Epidermal melanocyte (primary cell): ENCODE measurements at regions not wholly inside any gene's neighbourhood (a gene's known extent, or its start where the extent isn't known, plus 50 kb on each side); places are given as distances from the start of the nearest gene placed in this dataset.

Experiments used
- DNase-seq: peaks from one replicate; pipeline ENCODE4 v3.0.0; 2011; ENCODE audit warnings: low spot score; ENCODE audit not compliant: insufficient read length

DNA sequence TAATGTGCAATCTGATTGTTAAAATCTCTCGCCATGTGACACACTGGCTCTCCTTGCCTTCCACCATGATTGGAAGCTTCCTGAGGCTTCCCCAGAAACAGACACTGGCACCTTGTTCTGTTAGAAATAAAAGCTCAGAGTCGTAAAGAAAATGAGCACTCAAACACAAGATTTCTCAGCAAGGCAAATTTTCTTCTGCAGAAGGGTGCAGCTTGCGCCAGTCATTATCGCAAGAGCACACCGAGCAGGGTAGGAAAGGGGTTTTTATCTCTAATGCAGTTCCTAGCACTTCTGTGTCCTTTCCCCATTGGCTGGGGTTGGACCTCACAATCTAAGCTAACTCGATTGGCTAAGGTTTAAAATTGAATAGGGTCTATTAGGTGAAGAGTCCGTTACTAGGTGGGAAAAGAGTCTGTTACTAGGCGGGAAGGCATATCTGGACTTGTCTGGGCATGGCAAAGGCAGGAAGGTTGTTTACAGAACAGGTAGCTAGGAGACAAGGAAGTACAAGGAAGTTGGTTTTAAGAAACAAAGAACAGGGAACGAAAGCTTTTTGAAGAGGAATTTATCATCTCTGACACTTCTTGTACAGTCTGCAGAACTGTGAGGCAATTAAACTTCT is 62.6 kb upstream of the BICD1 start:
- no peak for DNase-seq

DNA sequence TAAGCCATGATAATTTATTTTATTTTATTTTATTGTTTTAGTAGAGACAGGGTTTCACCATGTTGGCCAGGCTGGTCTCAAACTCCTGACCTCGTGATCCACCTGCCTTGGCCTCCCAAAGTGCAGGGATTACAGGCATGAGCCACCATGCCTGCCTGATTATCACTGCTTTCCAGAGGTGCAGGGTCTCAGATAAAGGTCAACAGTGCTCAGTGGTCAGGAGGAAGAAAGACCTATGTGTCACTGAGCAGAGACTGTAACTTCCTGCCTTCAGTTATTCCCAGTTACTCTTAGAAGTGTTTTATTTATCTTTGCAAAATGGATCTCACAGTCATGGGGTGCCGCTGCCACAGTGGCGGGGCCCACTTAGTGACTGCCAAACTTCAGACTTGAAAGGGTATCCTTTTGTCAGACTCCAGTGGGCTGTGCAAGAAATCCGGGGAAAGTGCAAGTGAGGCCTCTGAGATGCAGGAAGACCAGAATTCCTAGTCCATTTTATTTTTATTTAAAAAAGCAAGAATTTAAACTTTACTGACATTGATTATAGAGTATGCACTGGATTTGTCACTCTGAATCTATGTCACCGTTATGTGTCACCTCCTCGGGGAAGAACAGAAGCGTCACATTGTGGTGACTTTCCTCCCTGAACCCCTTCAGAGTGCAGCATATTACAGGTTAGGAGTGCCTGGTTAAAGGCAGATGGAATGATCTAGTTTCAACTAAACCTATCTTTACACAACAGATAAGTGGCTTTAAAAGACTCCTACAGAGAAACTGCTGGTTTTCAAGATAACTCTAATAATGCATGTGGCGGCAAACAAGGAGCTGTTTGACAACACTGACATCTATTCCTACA is 59.1 kb upstream of the BICD1 start:
- no peak for DNase-seq

DNA sequence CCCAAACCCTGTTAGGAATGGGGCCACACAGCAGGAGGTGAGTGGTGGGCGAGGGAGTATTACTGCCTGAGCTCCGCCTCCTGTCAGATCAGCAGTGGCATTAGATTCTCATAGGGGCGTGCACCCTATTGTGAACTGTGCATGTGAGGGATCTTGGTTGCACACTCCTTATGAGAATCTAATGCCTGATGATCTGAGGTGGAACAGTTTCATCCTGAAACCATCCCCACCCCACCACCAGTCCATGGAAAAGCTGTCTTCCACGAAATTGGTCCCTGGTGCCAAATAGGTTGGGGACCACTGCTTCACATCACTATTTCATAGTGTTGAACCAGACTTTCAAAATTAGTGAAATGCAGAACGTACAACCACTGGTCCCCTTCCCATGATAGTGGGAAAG is 57.9 kb upstream of the BICD1 start:
- no peak for DNase-seq

DNA sequence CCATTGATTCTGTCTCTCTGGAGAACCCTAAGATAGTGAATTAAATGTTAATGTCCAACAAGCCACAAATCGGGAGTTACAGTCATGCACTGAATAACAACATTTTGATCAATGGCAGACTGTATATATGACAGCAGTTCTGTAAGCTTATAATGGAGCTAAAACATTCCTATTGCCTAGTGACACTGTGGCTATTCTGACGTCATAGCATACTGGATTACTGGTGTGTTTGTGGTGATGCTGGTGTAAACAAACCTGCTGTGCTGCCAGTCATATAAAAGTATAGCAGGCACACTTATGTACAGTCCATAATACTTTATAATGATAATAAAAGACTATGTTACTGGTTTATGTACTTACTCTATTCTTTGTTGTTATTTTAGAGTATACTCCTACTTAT is 56.7 kb upstream of the BICD1 start:
- no peak for DNase-seq

DNA sequence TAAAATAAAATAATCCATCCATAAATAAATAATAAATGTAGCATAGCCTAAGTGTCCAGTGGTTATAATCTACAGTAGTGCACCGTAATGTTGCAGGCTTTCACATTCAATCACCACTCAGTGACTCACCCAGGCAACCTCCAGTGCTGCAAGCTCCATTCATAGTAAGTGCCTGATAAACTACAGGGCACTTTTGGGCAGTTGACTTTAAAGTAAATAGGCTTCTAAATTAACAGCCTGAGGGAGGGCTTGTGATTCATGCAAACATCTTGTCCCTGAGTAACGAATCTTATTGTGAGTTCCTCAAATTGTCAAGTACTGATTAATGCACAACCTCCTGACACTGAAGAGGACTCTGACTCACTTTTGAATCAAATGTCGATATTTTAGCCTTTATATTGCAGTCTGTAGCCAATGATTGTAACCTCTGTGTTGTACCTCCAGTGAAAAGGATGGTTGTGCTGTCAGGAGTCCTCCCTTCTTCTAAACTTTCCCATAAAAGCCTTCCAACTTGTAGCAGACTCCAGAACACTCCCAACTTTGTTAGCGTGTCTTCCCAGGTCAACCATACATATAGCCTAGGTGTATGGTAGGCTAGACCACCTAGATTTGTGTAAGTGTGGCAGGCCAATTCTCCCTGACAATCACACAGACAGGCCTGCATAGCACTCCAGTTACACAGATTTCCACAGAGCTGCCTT is 55.0 kb upstream of the BICD1 start:
- peak; percentile 29 for DNase-seq

DNA sequence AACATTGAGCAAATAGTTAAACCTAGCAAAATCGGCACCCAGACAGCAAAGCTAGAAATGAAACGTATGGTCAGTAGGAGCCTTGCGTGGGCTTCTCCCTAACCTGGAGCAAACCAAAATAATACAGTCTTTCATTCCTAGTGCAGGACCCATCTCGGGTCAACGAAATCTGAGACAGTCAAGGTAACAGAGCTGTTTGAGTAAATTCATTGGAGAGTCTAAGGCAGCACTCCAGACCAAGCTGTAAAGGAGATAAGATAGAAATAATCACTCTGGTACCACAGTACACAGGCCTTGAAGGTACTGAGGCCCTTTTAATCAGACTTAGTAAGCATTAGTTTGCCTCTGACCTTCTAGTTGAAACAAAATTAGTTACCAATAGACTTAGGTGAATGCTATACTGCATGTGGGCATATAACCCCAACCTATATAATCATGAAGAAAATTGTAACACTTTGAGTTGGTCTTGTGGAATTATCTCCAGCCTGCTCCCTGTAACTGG is 54.4 kb upstream of the BICD1 start:
- no peak for DNase-seq

DNA sequence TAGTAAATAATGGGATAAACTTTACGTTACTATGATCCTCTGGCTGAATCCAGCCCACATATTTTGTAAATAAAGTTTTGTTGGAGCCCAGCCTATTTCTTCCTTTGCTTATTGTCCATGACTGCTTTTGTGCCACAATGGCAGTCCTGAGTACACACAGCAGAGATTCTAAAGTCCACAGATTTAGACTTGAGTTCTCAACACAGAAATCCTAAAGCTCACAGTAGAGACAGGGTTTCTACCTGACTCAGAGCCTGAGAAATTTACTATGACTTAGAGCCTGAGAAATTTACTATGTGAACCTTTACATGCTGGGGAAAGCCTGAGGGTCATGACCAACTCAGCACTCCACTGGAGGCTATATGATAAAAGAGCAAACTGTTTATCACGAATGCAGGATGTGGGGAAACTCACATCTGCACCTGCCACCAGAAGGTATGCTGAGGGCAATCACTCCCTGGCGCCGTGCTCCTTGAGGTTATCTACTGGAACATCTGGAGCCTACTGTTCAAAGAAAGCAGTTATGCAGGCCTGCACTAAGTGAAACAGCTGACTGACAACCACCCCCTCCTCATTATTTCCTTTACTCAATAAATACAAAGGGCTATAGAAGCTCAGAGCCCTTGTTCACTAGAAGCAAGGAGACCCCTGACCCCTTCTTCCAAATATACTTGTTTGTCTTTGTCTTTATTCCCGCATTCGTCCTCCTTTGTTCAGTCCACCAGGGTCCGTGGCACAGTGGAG is 52.6 kb upstream of the BICD1 start:
- no peak for DNase-seq
